D721Med (cell line): ENCODE measurements at regions not wholly inside any gene's neighbourhood (a gene's known extent, or its start where the extent isn't known, plus 50 kb on each side); places are given as distances from the start of the nearest gene placed in this dataset.

Source experiments
- DNase-seq: peaks from one replicate; pipeline ENCODE4 v3.0.0; 2011; ENCODE audit warnings: low spot score; ENCODE audit not compliant: insufficient read length
- FAIRE-seq: peaks from 2 replicates; lab custom pipeline; 2011; peaks lifted over from hg19 to GRCh38; lab: Jason Lieb, UNC
- TF ChIP-seq, protein P1 (sequence below): IDR thresholded peaks from 2 replicates; pipeline ENCODE4 v1.5.1; 2012; ENCODE audit warnings: mild to moderate bottlenecking, control low read depth; ENCODE audit not compliant: insufficient read depth; ENCODE audit errors: missing control alignments

DNA sequence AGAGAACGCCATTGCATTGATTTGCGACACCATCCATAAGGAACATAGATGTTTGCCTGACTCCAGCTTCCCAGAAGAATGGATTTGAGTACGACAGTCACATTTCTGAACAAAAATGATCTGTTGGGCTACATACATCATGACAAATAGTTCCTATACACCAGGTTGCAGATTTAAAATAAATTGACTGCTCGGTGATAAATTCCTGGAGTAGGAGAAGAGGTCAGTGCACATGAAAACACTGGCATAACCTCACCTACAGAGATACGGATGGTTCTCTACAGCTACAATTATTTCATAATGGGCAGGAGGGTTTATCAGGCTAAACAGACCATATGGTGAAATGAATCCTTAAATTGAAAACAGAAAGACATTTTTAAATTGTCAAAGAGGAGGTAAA is 316.5 kb upstream of the ADARB2 start:
- TF ChIP-seq, protein P1, sequence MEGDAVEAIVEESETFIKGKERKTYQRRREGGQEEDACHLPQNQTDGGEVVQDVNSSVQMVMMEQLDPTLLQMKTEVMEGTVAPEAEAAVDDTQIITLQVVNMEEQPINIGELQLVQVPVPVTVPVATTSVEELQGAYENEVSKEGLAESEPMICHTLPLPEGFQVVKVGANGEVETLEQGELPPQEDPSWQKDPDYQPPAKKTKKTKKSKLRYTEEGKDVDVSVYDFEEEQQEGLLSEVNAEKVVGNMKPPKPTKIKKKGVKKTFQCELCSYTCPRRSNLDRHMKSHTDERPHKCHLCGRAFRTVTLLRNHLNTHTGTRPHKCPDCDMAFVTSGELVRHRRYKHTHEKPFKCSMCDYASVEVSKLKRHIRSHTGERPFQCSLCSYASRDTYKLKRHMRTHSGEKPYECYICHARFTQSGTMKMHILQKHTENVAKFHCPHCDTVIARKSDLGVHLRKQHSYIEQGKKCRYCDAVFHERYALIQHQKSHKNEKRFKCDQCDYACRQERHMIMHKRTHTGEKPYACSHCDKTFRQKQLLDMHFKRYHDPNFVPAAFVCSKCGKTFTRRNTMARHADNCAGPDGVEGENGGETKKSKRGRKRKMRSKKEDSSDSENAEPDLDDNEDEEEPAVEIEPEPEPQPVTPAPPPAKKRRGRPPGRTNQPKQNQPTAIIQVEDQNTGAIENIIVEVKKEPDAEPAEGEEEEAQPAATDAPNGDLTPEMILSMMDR, result no peak
- FAIRE-seq (no peak), DNase-seq (no peak)

DNA sequence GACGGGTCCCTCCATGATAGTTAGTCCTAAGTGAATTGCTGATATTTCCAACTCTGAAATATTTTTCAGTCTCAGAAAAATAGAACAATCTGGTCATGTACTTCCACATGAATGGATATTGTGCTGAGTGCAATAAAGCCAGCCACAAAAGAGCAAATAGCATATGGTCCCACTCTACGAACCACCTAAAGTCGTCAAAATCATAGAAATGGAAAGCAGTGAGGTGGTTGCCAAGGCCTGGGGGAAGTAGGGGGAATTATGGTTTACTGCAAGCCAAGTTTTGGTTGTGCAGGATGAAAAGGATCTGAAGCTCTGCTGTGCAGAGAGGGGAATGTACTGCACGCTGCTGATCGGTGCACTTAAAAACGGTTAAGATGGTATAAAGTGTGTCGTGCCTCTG is 313.8 kb upstream of the ADARB2 start:
- DNase-seq (no peak), FAIRE-seq (no peak)
- TF ChIP-seq, protein P1, result no peak

- DNase-seq, result no peak
- no peak for FAIRE-seq
- TF ChIP-seq, protein P1, result no peak
These were observed 312.2 kb upstream of the ADARB2 start for GRCh38 chr10:2049560-2049959.

DNA sequence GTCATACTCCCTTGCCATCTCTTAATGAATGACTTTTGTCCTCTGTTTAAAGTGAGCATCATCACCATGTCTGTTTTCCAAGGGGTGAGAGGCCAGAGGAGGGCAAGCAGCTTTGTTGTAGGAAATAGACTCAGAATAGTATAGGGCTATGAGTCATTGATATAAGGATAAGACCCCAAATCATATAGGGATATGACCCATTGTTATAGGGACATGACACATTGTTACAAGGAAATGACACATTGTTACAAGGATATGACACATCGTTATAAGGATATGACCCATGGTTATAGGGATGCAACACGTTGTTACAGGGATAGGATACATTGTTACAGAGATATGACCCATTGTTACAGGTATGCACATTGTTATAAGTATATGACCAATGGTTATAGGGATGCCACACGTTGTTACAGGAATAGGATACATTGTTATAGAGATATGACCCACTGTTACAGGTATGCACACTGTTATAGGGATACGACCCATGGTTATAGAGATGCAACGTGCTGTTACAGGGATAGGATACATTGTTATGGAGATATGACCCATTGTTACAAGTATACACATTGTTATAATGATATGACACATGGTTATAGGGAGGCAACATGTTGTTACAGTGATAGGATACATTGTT is 311.1 kb upstream of the ADARB2 start:
- DNase-seq, result no peak
- TF ChIP-seq, protein P1, result no peak
- FAIRE-seq, result peak; percentile 80

DNA sequence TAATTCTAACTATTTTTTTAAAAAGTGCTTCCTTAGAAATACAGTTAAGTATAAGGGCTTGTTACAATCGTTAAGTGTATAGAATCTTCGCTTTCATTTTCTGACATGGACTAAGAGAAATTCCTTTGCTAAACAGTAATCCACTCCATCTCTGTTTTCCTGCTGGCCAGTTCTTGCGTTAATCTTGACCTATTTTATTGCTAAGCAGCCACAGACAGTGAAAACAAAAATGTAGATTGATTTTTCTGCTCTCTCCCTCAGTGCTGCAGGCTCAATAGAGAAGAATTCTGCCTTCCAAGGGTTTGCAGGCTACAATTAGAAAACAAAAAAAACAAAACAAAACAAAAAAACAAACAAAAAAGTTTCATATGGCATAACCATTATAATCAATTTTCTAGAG is 310.4 kb upstream of the ADARB2 start:
- TF ChIP-seq, protein P1, result no peak
- DNase-seq, result no peak
- no peak for FAIRE-seq

DNA sequence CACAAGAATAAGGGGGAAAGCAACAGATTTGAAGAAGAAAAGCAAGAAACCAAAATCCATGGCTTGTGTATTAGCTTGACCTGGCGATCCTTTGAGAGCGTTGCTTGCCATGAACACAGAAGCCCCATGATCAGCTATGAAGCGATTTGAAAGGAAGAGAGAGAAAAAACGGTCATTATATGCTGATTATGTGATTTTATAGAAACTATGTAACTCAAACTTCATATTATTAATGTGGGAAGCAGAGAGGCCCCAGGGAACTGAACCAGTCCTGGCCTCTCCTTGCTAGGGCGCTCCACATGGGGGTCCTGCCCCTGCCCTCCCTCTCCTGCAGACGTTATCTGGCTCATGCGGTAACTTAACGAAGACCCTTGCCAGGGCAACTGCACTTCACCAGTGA is 306.1 kb upstream of the ADARB2 start:
- DNase-seq, result no peak
- FAIRE-seq, result no peak
- TF ChIP-seq, protein P1, result no peak

DNA sequence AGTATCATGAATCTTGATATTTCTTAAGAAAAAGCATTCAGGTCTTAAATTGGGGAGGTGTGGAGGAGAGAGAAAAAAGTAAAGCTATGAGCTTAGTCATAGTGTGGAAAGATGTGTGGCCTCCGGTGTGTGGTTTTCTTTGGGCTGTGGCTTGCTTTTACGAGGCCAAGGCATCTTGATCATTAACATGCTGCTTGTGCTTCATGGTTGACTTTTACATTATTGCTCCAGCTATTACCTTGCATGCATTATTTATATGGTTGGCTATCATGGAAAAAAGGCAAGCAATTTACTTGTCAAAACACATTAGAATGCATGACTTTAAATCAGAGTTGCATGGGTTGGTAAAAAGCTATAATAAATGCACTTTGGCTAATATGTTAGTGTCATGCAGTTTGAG is 300.7 kb upstream of the ADARB2 start:
- DNase-seq (no peak), FAIRE-seq (no peak)
- TF ChIP-seq, protein P1, result no peak
